Stimulated activated naive CD8-positive, alpha-beta T cell treated with anti-CD3 and anti-CD28 coated beads, Interleukin-15, Interleukin-2, amounts not matched to agents 100 U/mL and 50 U/mL, for 24 hours (primary cell): ENCODE measurements at regions not wholly inside any gene's neighbourhood (a gene's known extent, or its start where the extent isn't known, plus 50 kb on each side); places are given as distances from the start of the nearest gene placed in this dataset.

Source experiments
- ATAC-seq: fragments of 150-1000 bp; cut with Tn5 transposase; one replicate; pipeline ENCODE4 v1.10.0; 2021
- DNase-seq: peaks from one replicate; pipeline ENCODE4 v3.0.0; 2021

DNA sequence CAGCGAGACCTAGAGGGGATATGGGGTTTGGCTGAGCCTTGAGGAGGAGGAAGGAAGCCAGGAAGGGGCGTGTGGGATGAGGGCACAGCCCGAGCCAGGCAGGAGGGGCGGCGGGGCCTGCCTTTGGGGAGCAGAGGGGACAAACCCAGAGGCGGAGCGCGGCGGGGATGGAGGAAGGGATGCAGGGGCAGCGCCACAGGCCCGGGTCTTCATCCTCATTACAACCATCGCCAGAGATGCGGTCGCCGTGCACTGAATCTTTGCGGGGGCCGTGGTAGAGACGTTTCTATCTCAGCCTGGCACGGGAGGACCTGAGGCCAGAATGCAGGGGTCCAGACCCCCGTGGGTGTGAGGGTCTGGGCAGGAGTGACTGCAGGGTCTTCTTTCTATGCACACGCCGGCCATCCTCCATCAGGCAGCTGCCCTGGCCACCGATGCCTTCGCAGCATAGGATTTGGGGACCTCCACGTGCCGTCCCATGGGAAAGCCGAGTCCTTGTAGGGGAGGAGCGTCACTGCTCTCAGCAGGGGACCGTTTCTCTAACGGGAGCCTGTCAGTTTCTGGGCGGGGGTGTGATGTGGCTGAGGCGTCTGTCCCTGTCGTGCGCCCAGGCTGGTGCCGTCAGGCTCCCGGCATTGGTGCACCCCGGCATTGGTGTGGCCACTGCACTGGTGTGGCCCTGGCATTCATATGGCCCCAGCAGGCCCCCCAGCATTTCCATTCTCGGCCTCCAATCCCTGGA, 1267.9 kb downstream of the BRD1 start:
- ATAC-seq (no peak), DNase-seq (no peak)

DNA sequence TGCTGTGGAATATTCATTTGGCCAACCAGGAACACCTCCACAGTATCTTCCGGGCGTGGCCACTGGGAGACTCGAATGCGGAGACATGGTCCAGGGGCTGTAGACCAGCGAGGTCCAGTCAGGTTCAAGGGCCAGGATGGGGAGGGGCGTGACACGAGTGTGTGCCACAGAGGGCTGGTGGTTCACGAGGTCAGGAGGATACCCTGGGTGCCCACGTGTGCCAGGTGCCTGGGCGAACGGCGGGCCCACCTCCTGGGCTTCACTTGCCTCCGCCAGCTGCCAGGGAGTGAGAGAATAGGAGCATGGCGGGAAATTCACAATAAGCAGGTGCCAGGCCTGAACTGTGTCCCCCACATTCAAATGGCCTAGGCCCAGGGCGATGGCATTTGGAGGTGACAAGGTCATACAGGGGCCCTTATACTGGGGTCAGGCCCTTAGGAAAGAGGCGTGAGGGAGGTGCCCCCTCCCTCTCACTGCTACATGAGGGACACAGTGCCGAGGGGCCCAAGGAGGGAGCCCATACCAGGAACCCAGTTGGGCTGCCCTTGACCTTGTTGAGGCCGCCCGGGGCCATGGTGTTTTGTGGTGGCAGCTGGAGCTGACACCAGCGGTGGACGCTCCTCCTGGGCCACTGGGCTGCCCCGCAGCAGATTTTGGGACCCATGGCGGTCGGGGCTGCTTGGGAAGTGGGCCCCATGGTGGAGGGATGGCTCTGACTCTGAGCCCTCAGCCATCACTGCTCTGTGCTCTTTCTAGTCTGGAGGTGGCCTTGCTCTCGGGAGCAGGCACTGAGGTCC, 1268.9 kb downstream of the BRD1 start:
- no peak for DNase-seq
- ATAC-seq, result no peak

DNA sequence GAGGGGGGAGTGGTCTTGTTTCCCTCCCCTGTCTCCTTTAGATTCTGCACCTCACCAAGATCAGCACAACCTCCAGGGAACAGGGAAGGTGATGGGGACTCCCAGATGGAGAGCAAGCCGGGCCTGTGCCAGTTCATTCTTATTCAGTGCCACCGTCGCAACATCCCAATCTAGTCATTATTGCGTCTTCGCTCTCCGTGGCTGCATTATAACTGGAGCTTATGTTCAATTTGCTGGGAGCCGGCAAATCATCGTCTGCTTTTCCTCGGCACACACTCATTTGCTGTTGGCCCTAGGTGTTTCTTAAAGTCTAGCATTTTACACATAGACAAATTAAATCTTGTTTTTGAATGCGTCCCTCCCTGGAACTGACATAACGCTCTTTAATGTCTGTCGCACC, 1269.7 kb downstream of the BRD1 start:
- no peak for DNase-seq
- ATAC-seq, result no peak

DNA sequence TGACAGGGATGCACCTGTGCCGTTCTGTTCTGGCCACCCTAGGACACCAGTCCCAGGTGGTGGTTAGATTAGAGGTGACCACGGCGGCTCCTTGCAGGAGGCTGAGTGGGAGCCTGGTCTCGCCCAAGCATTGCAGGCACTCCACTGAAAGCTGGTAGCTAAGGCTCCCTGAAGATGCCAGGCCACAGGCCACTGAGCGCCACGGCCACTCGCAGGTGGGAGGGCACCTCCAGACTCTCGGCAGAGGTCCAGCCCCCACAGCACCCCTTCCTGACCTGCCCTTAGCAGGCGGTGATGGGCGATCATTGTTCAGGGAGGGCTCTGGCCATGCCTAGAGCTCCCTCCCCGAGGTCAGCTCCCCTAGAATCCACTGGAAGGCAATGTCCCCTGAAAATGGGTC, 1270.2 kb downstream of the BRD1 start:
- ATAC-seq, result no peak
- DNase-seq, result no peak

DNA sequence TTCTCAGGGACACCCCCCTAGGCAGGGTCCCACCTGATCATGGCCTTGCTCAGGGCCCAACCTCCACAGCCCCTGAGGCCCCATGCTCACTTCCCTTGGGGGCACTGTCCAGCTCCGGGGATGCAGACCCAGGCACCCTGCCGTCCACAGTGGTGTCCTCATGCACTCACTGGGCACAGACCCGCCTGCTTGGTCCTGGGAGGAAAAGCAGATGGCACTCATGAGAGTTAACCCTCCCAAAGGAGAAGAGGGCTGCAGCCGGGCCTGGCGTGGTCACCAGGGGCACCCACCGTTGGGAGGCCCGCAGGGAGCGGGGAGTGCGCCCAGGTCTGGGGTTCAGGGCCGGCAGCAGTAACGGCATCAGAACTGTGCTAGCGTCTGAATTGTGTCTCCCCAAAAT, 1270.9 kb downstream of the BRD1 start:
- no peak for ATAC-seq

DNA sequence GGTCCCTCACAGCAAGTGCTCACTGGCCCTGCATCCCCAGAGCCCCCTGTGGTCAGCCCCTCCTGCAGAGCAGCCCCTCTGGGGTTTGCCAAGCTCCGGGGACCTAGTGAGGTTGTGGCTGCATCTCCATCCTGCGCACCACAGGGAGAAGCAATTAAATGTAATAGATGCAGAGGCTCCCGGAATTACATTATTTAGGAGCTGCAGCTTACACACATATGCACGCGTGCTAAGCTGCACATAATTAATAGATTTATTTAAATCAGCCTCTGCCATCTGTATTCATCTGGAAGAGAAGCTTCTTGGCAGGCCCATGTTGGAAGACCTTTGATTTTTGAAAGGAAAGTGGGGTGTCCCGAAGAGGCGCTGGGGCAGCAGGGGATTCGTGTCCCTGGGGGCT, 1271.5 kb downstream of the BRD1 start:
- no peak for ATAC-seq
- DNase-seq, result no peak

More for the DNA sequence above, 1270.9 kb downstream of the BRD1 start:
- no peak for DNase-seq

DNA sequence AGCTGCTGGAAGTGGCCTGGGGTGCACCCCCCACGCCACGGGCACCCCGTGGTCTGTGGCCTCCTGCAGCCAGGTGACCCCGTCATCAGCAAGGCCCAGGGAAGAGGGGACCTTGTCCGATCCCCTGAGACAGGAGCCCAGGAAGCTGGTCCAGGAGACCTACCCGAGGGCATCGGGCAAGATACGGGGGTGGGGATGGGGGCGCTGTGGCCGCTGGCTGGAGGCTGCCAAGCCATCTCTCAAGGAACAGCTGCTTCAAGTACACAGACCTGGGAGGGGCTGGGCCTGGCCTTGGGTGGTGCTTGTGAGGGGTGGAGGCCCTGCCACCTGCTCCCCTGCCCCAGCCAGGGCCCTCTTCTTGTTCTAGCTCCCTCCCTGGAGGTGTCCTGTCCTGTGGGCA, 1272.1 kb downstream of the BRD1 start:
- DNase-seq, result no peak

DNA sequence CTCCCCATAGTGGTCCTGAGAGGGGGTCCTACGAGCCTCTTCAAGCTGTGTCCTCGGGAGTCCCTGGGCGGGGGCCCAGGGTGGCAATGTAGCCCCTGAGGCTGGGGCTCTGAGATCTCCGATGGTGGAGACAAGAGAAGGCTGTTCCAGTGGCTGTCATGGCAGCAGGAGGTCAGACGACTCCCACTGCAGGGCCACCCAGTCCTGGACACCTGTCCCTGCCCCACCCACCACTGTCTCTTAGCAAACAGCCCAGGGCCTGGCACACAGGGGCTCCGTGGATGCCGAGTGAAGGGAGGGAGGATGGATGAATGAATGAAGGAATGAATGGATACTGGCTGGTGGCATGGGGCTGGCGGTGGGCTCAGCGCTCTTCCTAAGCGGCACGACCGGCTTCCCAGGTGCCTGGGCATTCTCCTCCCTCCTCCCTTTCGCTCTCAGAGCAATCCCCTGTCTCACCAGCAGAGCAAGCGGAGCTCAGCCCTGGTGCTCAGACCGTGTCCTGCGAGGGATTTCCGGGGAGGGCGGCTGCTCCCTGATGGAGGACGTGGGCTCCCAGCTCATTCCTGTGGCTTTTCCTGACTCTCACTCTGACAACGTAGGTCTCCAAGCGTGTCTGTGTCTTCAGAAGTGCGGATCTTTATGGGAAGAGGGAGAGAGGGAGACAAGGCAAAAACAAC, 1272.6 kb downstream of the BRD1 start:
- DNase-seq (no peak), ATAC-seq (no peak)

More for the DNA sequence above, 1272.1 kb downstream of the BRD1 start:
- ATAC-seq, result no peak

DNA sequence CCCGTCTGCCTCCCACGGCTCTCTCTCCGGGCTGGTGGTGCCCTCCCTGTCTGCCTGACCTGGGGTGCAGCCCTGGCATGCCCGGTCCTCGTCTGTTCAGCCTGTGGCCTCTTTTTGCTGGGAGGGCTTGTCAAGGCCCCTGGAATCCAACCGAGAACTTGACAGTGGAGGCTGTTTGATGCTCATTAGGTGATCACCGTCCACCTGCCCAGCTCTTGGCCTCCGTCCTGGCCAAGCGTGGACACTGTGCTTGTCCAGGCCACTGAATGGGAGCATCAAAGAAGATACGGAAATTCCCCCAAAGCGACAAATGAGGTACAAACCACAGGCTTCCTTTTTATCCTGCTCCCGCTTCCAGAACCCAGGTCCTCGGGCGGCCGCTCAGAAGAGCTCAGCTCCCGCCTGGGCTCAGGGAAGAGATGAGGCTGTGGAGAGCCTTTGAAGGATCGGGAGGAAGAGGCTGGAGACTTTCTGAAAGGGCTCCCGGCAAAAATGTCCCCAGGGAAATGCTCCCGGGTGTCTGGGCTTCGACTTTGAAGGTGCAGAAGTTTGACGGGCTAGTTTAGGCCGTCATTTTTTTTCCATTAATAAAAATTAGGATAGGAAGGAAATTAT, 1273.9 kb downstream of the BRD1 start:
- no peak for ATAC-seq
- DNase-seq, result no peak

DNA sequence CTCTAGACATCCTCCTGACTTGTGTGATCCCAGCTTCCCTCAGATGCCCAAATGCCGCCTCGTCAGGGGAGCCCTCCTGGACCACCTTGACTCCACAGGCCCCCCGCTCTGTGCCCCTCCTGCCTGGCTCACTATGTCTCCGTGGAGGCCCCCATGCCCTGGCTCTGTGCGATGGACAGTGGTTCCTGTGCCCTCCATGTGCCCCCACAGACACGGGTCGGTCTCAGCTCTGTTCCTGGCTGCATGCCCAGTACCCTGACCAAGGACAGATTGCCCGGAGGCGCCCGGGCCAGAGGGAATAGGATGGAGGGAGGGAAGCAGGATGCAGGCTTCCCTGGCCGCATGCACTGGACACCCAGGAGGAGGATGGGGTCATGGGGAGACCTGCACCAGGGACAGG, 1274.6 kb downstream of the BRD1 start:
- ATAC-seq, result no peak
- DNase-seq, result no peak

DNA sequence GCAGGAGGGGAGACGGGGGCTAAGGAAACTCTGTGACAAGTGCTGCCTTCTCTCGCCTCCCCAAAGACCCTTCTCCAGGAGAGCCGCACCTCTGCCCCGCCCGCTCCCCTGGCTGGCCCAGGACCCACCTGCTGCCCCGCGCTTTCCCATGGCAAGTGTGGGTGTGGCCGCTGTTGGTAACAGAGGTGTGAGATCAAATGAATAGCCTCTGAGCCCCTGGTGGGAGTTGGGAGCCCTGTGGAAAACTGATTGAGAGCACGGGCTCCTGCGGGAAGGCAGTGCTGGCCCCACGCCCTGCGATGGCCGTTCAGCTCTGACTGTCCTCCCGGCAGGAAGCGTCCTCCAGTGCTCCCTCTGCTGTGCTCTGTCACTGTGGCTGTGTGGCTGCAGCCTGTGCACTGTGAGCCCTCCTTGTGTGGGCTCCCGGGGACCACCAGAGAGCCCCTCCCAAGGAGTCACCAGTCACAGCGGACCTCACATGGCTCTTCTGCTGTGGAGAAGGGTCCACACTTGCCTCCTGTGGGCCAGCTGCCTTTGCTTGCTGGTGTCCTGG, 1275.9 kb downstream of the BRD1 start:
- ATAC-seq (no peak), DNase-seq (no peak)

DNA sequence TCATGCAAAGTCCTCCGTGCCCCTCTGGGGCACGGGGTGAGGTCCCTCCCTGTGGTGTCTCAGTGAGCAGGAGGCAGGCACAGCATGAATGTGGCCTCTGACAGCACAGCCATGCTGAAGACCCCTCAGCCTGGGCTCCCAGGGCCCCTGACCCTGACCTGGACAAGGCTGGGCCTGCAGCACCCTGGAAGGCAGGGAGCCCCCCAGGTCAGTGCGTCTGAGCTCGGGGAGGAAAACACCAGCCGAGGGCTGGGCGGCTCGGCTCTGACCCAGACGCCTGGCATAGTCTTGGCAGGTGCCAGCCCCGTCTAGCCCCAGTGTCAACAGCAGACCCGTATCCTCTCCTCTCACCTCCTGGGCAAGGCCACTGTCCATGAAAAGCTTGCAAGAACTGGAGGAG, 1276.6 kb downstream of the BRD1 start:
- ATAC-seq (no peak), DNase-seq (no peak)

DNA sequence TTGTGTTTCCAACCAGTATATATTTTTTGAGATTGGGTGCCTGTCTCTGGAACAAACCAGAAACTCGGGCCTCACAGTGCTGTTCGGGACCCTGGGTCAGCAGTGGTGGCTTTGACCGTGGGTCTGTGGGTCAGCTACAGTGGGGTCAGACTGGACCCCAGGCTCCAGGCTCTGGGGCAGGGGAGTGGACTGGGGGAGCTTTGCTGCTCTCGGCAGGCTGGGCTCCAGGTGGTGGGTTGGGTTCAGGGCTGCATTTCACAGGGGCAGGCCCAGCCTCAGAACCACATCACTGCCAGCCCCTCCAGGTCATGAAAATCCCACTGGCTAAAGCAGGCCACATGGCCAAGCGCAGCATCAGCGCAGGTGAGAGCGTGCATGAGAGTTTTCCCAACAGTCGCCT, 1279.3 kb downstream of the BRD1 start:
- DNase-seq (no peak), ATAC-seq (no peak)

DNA sequence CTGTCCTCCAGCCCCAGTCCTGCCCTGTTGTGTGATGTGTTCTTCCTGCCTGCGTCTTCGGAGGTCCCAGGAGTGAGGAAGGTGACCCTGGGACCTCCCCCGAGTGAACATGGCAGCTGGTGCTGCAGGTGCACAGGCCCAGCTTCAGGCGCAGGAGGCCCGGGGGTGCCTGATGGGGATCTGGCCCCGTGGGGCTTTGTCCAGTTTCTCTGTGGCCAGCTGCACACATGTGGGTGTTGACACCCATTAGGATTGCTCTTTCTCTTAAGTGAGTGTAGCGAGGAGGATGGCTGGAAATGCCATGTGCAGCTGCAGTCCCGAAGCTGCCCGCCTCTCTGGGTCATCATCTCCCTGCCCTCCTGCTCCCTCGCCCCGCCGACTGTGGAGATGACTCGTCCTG, 1279.7 kb downstream of the BRD1 start:
- no peak for ATAC-seq

DNA sequence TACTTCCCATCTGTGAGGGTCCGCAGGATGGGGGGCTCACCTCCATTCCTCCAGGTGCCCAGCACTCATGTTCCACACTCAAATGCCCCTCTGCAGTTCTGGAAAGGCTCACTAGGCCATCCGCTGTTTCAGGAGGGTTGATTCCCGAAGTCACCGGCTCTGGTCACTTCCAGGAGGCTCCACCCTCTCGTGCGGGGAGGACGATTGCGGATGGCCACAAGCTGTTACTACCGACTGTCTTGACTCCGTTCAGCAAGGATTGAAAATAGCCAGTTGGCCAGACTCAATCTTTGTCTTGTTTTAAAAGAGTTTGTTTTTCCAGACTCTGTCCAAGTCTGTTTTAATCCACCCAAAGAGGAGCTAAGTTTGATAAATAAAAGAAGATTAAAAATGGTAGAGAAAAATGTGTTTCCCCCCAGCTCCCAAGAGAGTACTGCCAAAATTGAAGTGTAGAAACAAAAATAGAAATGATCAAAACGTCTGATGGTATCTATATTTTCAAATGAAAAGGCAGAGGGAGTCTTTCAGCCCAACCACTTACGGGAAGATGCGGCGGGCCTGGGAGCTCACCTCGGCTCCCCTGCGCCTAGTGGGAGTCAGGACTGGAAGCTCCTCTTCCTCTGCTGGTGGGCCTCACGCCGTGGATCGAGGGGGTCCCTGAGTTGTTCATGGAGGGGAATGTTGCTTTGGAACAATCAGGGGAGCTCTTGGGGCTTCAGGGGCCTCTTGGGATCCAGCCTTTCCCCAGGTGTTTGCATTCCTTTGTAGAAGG, 1280.8 kb downstream of the BRD1 start:
- ATAC-seq (no peak), DNase-seq (no peak)

More for the DNA sequence above, 1279.7 kb downstream of the BRD1 start:
- no peak for DNase-seq

DNA sequence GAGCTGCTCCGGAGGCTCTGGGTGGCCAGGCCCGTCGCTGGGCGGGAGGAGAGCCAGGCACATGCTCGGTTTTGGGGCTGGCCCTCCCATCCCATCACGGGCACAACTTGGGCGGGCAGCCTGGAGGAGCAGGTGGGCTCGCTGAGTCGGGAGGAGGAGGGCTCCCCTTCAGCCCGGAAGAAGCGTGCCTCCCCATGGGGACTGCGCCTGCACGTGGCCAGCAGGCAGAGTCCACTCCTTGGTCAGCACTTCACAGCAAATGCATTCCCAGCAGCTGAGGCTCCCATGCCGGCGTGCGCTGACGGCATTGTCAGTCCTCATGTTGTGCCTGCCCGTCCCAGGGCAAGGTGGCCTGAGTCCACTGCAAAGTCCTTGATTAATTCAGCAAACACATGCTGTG, 1281.7 kb downstream of the BRD1 start:
- ATAC-seq (no peak), DNase-seq (no peak)

DNA sequence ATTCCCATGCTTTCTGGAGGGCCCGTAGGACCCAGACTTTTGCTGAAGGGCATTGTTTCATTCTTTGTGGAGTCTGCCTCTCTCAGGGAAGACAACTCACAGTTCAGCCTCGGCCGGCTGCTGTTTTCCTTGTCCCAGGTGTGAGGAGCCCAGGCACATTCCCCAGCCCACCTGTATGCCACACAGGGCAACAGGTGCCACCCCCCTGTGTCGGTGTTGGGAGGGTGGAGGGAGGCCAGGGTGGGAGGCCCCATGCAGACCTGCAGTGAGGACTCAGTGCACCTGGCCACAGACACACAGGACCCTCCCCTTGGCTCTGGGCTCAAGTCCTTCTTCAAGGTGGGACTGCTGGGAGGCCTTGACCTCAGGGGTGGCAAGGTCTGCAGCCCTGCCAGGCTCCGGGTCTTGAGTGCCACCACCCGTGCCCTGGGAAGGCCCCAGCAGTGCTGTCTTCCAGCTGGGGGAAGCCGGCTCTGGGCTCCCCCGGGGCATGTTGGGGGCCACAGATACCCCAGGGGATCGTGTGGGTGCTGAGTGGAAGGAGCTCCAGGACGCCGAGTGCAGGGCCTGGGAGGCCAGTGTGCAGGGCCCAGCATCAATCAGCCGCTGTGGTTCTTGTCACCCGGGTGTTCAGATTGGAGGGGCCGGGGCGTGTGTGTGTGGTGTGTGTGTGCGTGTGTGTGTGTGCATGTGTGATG, 1286.1 kb downstream of the BRD1 start:
- DNase-seq, result no peak
- ATAC-seq, result no peak

DNA sequence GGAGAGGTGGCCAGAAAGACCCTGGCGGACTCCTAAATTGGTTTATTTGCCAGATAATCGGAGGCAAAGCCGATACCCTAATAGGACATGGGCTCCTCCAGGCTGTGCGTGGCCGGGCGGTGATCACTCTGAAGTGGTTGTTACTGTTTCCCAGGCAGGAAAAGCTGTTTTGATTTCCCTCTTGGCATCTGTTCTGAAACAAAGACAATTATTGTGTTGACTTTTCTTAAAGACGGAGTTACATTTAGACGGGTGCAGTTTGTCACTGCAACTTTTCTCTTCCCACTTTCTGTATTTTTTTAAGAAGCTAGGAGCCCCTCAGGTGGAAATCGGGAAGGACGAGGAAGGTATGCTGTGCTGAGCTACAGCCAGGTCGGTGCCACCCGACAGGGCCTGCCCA, 1288.4 kb downstream of the BRD1 start:
- ATAC-seq, result no peak
- no peak for DNase-seq

DNA sequence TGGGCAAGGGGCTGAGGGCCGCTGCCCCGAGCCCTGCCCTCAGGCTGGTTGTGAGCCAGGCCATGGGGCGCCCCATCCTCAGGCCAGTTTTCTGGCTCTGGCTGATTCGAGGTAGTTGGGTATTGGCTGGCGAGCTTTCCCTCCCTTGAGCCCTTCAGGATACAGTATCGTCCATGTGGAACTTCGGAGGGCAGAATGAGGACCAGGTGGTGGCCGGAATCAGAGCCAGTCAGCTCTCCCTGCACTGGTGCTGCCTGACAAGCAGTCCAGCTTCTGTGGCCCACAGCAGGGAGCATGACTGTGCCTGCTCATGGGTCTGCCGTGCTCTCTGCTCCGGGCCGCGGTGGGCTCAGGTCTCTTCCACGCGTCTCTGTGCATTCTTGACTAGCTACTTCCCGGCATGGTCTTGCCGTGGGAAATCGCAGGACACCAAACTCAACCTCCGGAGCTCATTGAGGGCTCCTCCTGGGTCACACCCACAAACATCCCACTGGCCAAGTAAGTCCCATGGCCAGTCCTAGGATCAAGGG, 1289.3 kb downstream of the BRD1 start:
- no peak for ATAC-seq
- DNase-seq, result no peak

DNA sequence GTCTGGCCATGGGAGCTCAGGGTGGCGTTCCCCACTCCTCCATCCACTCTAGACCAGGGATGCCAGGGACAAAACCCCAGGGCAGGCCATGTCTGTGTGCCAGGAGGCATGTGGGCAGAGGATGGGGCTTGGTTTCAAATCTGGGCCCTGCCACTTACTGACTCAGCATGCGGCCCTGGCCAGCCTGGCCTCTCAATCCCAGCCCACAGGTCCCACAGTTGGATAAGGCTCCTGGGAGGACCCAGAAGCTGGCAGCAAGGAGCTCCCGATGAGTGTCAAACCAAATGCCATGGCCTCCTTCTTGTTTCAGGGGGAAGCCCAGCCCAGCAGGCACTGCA, 1290.4 kb downstream of the BRD1 start:
- no peak for DNase-seq
- ATAC-seq, result no peak
